ENCODE measurements at regions not wholly inside any gene's neighbourhood (a gene's known extent, or its start where the extent isn't known, plus 50 kb on each side); places are given as distances from the start of the nearest gene placed in this dataset.

GRCh38 chr11:131092469-131092868 is 176.2 kb upstream of the SNX19 start:
- Histone ChIP-seq H2AFZ (ENCODE audit: low read length) (no peak overlapping the region), H3K9me3 (ENCODE audit: low read length) (no peaks in the 10 kb centered on the region), H3K9me2 (ENCODE audit: low read depth, low read length) (no peaks in the 10 kb centered on the region), H4K20me1 (ENCODE audit: insufficient read depth, low read length) (no peaks in the 10 kb centered on the region), H3K4me3 (ENCODE audit: low read depth, low read length, poor library complexity, severe bottlenecking) (no peak overlapping the region), H3K27ac (ENCODE audit: low read depth, low read length, poor library complexity, severe bottlenecking) (no peak overlapping the region), H3K79me2 (ENCODE audit: insufficient read depth, low read length) (no peaks in the 10 kb centered on the region), H3K36me3 (ENCODE audit: insufficient read depth, low read length) (no peaks in the 10 kb centered on the region), H3F3A (ENCODE audit: insufficient read depth, low read length) (no peaks in the 10 kb centered on the region), H3K4me2 (ENCODE audit: low read length) (no peak overlapping the region), H3K4me1 (ENCODE audit: insufficient read depth, low read length, severe bottlenecking) (no peaks in the 10 kb centered on the region), H3K27me3 (ENCODE audit: insufficient read depth, low read length) (no peaks in the 10 kb centered on the region), H3K9ac (ENCODE audit: low read length) (no peak overlapping the region)
- TF ChIP-seq EZH2 (IDR thresholded peaks at IDR 0.05; ENCODE audit: borderline replicate concordance, low read length) (no peak), CTCF (IDR thresholded peaks at IDR 0.05; ENCODE audit: low read length) (no peak)

- Histone ChIP-seq H3K9me2 (ENCODE audit: low read depth, low read length) (no peaks in the 10 kb centered on the region), H3K4me1 (ENCODE audit: insufficient read depth, low read length, severe bottlenecking) (no peaks in the 10 kb centered on the region), H3K4me2 (ENCODE audit: low read length) (no peak overlapping the region), H2AFZ (ENCODE audit: low read length) (no peak overlapping the region), H3K4me3 (ENCODE audit: low read depth, low read length, poor library complexity, severe bottlenecking) (no peak overlapping the region), H4K20me1 (ENCODE audit: insufficient read depth, low read length) (no peaks in the 10 kb centered on the region), H3K27ac (ENCODE audit: low read depth, low read length, poor library complexity, severe bottlenecking) (no peak overlapping the region), H3K27me3 (ENCODE audit: insufficient read depth, low read length) (no peaks in the 10 kb centered on the region), H3K9me3 (ENCODE audit: low read length) (no peaks in the 10 kb centered on the region), H3K9ac (ENCODE audit: low read length) (no peak overlapping the region), H3F3A (ENCODE audit: insufficient read depth, low read length) (no peaks in the 10 kb centered on the region), H3K36me3 (ENCODE audit: insufficient read depth, low read length) (no peaks in the 10 kb centered on the region), H3K79me2 (ENCODE audit: insufficient read depth, low read length) (no peaks in the 10 kb centered on the region)
- no peak for TF ChIP-seq CTCF (IDR thresholded peaks at IDR 0.05; ENCODE audit: low read length)
- TF ChIP-seq EZH2 (IDR thresholded peaks at IDR 0.05; ENCODE audit: borderline replicate concordance, low read length): no peak
These were observed 178.5 kb upstream of the SNX19 start for GRCh38 chr11:131094827-131095226.

GRCh38 chr11:131095511-131096185 is 179.4 kb upstream of the SNX19 start:
- Histone ChIP-seq H3K4me2 (ENCODE audit: low read length) (no peak overlapping the region), H3F3A (ENCODE audit: insufficient read depth, low read length) (no peaks in the 10 kb centered on the region), H2AFZ (ENCODE audit: low read length) (no peak overlapping the region), H4K20me1 (ENCODE audit: insufficient read depth, low read length) (no peaks in the 10 kb centered on the region), H3K9me3 (ENCODE audit: low read length) (no peaks in the 10 kb centered on the region), H3K4me1 (ENCODE audit: insufficient read depth, low read length, severe bottlenecking) (no peaks in the 10 kb centered on the region), H3K79me2 (ENCODE audit: insufficient read depth, low read length) (no peaks in the 10 kb centered on the region), H3K36me3 (ENCODE audit: insufficient read depth, low read length) (no peaks in the 10 kb centered on the region), H3K9me2 (ENCODE audit: low read depth, low read length) (no peaks in the 10 kb centered on the region), H3K4me3 (ENCODE audit: low read depth, low read length, poor library complexity, severe bottlenecking) (no peak overlapping the region), H3K27me3 (ENCODE audit: insufficient read depth, low read length) (no peaks in the 10 kb centered on the region), H3K27ac (ENCODE audit: low read depth, low read length, poor library complexity, severe bottlenecking) (no peak overlapping the region), H3K9ac (ENCODE audit: low read length) (no peak overlapping the region)
- TF ChIP-seq CTCF (IDR thresholded peaks at IDR 0.05; ENCODE audit: low read length): no peak

Measured in OCI-LY1 (cell line).